ENCODE measurements at regions not wholly inside any gene's neighbourhood (a gene's known extent, or its start where the extent isn't known, plus 50 kb on each side); places are given as distances from the start of the nearest gene placed in this dataset.

GRCh38 chr20:16216227-16216913 lies 356.9 kb downstream of the KIF16B start:
- Histone ChIP-seq H3K36me3 (ENCODE audit: control insufficient read depth, insufficient read depth, low read length) (no peaks in the 10 kb centered on the region), H3K9me3 (ENCODE audit: control insufficient read depth, insufficient read depth, low read depth, low read length) (no peaks in the 10 kb centered on the region), H3K4me2 (ENCODE audit: extremely low read depth, insufficient read depth, low read length) (no peak overlapping the region), H3K27ac (ENCODE audit: insufficient read depth, low read length) (no peak overlapping the region), H4K20me1 (ENCODE audit: control insufficient read depth, extremely low read depth, insufficient read depth, low read length) (no peaks in the 10 kb centered on the region), H3K9ac (ENCODE audit: insufficient read depth, low read length) (no peak overlapping the region), H3K4me1 (ENCODE audit: control insufficient read depth, extremely low read depth, insufficient read depth, low read length) (no peaks in the 10 kb centered on the region), H3K79me2 (ENCODE audit: control insufficient read depth, insufficient read depth, low read length) (no peaks in the 10 kb centered on the region), H2AFZ (ENCODE audit: low read length) (no peak overlapping the region), H3K27me3 (ENCODE audit: control insufficient read depth, insufficient read depth, low read length) (no peaks in the 10 kb centered on the region), H3K4me3 (replicated peaks in 1 of 4; ENCODE audit: control extremely low read depth in 1 of 4, insufficient read depth in 1 of 4, low read depth in 3 of 4, low read length in 4 of 4) (no peak overlapping the region)
- no peak for DNase-seq (ENCODE audit: low read depth in 2 of 2)
- no peak for TF ChIP-seq EZH2 (IDR thresholded peaks at IDR 0.05; ENCODE audit: low read length, missing control alignments)
- TF ChIP-seq, protein P1, sequence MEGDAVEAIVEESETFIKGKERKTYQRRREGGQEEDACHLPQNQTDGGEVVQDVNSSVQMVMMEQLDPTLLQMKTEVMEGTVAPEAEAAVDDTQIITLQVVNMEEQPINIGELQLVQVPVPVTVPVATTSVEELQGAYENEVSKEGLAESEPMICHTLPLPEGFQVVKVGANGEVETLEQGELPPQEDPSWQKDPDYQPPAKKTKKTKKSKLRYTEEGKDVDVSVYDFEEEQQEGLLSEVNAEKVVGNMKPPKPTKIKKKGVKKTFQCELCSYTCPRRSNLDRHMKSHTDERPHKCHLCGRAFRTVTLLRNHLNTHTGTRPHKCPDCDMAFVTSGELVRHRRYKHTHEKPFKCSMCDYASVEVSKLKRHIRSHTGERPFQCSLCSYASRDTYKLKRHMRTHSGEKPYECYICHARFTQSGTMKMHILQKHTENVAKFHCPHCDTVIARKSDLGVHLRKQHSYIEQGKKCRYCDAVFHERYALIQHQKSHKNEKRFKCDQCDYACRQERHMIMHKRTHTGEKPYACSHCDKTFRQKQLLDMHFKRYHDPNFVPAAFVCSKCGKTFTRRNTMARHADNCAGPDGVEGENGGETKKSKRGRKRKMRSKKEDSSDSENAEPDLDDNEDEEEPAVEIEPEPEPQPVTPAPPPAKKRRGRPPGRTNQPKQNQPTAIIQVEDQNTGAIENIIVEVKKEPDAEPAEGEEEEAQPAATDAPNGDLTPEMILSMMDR (conservative IDR thresholded peaks at IDR 0.05 in 1 of 2, IDR thresholded peaks at IDR 0.05 in 1 of 2; ENCODE audit: low read depth in 1 of 2, low read length in 2 of 2): no peak

GRCh38 chr20:16215041-16215440 lies 358.2 kb downstream of the KIF16B start:
- Histone ChIP-seq H3K4me2 (ENCODE audit: extremely low read depth, insufficient read depth, low read length) (no peak overlapping the region), H3K9ac (ENCODE audit: insufficient read depth, low read length) (no peak overlapping the region), H2AFZ (ENCODE audit: low read length) (no peak overlapping the region), H3K4me3 (replicated peaks in 1 of 4; ENCODE audit: control extremely low read depth in 1 of 4, insufficient read depth in 1 of 4, low read depth in 3 of 4, low read length in 4 of 4) (no peak overlapping the region), H3K9me3 (ENCODE audit: control insufficient read depth, insufficient read depth, low read depth, low read length) (no peaks in the 10 kb centered on the region), H3K27me3 (ENCODE audit: control insufficient read depth, insufficient read depth, low read length) (no peaks in the 10 kb centered on the region), H3K79me2 (ENCODE audit: control insufficient read depth, insufficient read depth, low read length) (no peaks in the 10 kb centered on the region), H3K27ac (ENCODE audit: insufficient read depth, low read length) (no peak overlapping the region), H4K20me1 (ENCODE audit: control insufficient read depth, extremely low read depth, insufficient read depth, low read length) (no peaks in the 10 kb centered on the region), H3K4me1 (ENCODE audit: control insufficient read depth, extremely low read depth, insufficient read depth, low read length) (no peaks in the 10 kb centered on the region), H3K36me3 (ENCODE audit: control insufficient read depth, insufficient read depth, low read length) (no peaks in the 10 kb centered on the region)
- no peak for DNase-seq (ENCODE audit: low read depth in 2 of 2)
- TF ChIP-seq EZH2 (IDR thresholded peaks at IDR 0.05; ENCODE audit: low read length, missing control alignments): no peak
- TF ChIP-seq, protein P1 (conservative IDR thresholded peaks at IDR 0.05 in 1 of 2, IDR thresholded peaks at IDR 0.05 in 1 of 2; ENCODE audit: low read depth in 1 of 2, low read length in 2 of 2): no peak

- no peaks in the 10 kb centered on the region for H3K9me3 ChIP-seq (ENCODE audit: control insufficient read depth, insufficient read depth, low read depth, low read length)
- no peak overlapping the region for H2AFZ ChIP-seq (ENCODE audit: low read length)
- no peak overlapping the region for H3K4me2 ChIP-seq (ENCODE audit: extremely low read depth, insufficient read depth, low read length)
- no peaks in the 10 kb centered on the region for H3K36me3 ChIP-seq (ENCODE audit: control insufficient read depth, insufficient read depth, low read length)
- H3K9ac ChIP-seq (ENCODE audit: insufficient read depth, low read length): no peak overlapping the region
- no peak overlapping the region for H3K27ac ChIP-seq (ENCODE audit: insufficient read depth, low read length)
- no peaks in the 10 kb centered on the region for H3K4me1 ChIP-seq (ENCODE audit: control insufficient read depth, extremely low read depth, insufficient read depth, low read length)
- no peak for TF ChIP-seq EZH2 (IDR thresholded peaks at IDR 0.05; ENCODE audit: low read length, missing control alignments)
- TF ChIP-seq, protein P1 (conservative IDR thresholded peaks at IDR 0.05 in 1 of 2, IDR thresholded peaks at IDR 0.05 in 1 of 2; ENCODE audit: low read depth in 1 of 2, low read length in 2 of 2): no peak
- H3K79me2 ChIP-seq (ENCODE audit: control insufficient read depth, insufficient read depth, low read length): no peaks in the 10 kb centered on the region
- no peak for DNase-seq (ENCODE audit: low read depth in 2 of 2)
- no peak overlapping the region for H3K4me3 ChIP-seq (replicated peaks in 1 of 4; ENCODE audit: control extremely low read depth in 1 of 4, insufficient read depth in 1 of 4, low read depth in 3 of 4, low read length in 4 of 4)
- H3K27me3 ChIP-seq (ENCODE audit: control insufficient read depth, insufficient read depth, low read length): no peaks in the 10 kb centered on the region
- H4K20me1 ChIP-seq (ENCODE audit: control insufficient read depth, extremely low read depth, insufficient read depth, low read length): no peaks in the 10 kb centered on the region
Measured at GRCh38 chr20:16212790-16213189, 360.5 kb downstream of the KIF16B start.

All from fibroblast of lung (primary cell).